ENCODE measurements at regions not wholly inside any gene's neighbourhood (a gene's known extent, or its start where the extent isn't known, plus 50 kb on each side); places are given as distances from the start of the nearest gene placed in this dataset.

DNA sequence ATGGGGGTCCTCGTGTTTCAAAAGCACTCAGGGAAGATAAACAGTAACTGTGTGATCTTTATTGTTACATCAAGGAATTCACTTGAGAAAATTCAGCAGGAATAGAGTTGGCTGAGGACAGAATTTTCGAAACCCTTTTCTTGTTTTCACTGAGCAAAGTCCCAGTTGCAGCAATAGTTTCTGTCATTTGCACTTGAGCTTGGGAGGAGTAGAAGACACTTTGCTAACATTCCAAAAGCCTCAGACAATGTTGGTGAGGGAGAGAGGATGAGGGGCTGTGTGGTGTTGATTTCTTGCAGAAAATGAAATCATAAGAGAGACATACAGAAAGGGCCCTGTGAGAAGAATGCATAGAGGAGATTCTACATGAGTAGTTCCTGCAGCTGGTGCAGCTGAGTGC, 151.9 kb upstream of the DIPK2B start:
- no peak for DNase-seq

DNA sequence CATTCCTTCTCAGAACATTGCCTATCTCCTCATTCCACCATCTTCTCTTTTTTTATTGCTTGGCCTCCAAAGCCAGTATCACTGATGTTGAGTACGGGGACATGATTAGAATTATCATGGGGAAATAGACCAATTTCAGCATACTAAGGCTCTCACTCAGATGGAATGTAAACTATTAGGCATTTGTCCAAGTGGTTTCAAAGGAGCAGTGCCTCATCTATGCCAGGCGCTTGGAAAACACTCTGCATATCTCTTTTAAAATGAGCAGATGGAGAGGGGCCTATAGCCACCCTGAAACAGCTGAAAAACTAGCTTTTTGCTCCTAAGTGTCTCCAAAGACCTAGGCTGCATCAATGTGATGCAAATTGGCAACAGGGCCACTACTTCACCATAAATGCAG, 150.8 kb upstream of the DIPK2B start:
- DNase-seq, result no peak

DNA sequence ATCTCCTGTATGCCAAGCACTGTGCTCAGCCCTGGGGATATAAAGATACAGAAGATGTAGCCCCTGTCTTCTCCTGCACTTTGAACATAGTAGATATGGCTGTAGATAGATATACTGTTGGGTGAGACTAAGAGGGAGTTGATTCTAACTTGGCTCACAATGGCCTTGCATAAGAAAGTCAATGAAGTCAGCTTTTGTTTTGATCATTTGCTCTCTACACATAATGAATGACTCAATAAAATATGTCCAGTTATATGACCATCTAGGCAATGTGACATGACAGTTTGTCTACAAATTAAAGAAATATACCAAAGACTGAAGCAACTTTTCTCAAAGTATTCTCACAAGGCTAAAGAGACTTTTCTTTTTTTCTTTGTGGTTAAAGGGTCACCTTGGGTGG, 147.6 kb upstream of the DIPK2B start:
- DNase-seq, result no peak

DNA sequence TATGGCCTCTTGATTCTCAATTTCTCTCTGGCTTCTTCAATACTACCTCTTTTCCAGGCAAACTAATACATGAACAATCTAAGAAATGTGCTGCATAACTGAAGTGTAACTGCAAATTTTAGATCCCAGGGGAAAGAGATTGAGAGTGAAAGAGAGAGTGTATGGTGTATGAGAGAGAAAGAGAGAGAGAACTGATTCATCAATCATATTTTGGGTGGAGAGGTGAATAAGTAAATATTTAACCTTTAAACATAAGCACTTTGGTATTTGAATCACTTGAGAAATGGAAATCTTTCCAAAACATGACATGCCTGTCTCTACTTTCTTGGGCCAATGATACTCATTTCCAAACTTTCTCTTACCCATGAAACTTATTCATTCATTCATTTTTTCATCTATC, 147.2 kb upstream of the DIPK2B start:
- no peak for DNase-seq

DNA sequence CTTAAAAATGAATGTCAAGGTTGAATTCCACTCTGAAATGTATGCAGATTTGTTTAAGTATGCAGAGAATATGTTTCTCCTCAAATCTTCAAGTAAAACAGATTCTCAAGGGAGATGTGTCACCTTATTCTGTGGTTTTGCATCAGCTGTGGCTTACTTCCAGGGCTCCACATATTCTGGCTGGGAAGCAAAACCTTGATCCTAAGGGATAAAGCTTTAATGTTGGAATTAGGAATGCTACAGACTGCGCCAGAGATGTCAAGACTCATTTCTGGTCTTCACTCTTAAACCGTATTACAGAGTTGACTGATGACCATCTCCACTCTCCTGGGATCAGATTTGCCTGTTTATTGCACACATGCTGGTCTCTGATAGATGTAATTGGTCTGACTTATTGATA, 143.9 kb upstream of the DIPK2B start:
- DNase-seq, result no peak

DNA sequence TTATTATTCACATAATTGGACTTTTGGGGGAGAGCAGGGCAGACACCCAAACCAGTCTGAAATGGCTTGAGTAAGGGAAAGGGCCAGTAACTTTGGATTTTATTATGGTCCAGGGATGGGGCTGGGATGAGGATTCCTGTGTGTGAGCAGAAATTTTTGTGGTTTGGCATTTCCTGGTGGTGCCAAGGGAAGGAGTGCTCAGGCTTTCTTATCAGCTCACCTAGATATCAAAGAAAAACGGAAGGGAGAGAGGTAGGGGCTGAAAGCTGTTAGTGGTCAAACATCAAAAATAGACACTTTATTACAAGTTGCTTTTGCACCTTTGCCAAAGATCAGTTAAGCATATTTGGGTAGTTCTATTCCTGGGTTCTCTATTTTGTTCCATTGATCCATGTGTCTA, 128.5 kb upstream of the DIPK2B start:
- no peak for DNase-seq

DNA sequence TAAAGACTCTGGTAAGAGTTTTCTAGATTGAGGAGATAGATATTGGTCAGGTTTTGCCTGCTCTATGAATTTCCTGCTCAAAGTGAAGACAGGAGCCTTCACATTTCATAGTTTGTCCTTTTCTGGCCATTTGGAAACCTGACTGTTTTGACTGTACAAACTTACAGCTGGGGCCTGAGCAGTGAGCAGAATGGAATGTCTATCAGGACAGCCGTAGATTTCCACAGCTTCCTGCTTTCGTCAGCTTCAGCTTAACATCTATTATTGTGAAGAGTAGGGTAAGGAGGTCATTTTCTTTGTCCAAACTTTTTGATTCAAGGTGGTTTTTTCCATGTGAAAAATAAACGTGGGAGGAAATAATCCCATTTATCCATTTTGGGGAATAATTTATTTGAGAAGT, 124.3 kb upstream of the DIPK2B start:
- DNase-seq, result no peak

DNA sequence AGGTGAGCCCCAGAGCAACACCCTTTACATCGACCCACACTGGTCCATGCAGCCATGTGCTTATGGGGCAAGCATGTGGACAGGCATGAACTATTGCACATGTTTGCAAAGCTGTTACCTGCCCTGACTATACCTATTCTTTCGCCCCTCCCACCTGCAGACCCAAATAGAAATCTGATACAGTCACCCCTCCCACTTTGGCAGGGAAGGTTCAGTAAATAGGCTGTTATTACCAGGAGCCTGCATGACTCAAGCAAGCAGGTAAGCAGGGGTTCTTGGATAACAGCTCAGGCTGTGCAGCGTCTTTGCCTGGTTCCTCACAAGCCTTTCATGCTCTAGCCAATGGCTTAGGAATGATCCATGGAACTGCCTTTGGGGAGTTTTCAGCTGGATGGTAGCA, 122.7 kb upstream of the DIPK2B start:
- no peak for DNase-seq

DNA sequence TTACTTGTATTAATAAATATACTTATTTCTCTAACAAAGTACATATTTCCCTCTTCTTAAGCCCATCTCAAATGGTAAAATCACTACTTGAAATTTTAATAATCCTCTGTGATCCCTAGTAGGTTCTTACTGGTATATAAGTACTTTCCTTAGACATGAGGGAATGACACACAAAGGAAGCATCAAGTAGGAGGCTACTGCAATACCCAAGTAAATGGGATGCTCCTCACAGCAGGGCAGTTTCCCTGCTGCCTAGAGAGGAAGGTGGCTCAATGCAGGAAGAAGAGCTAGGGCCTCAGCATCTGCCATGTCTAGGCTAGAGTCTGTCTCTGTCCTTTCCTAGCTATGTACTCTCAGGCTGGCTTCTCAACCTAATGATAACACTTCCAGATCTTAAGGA, 122.1 kb upstream of the DIPK2B start:
- no peak for DNase-seq

DNA sequence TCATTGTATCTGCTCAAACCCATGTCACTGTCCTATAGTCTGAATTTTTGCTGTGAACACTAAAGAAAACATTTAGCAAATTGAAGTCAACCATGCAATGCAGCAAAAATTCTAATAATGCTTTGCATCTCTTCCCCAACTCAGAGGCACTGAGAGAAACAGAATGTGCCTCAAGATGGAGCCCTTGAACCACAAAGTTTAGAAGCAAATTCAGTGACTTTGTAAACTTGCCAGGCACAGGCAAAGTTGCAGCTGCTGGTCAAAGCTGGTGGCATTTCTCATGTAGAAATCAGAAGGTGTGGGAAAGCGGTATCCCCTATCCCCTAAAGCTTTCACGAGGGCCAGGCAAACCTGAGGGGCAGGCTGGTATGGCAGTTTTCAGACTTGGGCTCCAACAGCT, 121.7 kb upstream of the DIPK2B start:
- DNase-seq, result no peak

DNA sequence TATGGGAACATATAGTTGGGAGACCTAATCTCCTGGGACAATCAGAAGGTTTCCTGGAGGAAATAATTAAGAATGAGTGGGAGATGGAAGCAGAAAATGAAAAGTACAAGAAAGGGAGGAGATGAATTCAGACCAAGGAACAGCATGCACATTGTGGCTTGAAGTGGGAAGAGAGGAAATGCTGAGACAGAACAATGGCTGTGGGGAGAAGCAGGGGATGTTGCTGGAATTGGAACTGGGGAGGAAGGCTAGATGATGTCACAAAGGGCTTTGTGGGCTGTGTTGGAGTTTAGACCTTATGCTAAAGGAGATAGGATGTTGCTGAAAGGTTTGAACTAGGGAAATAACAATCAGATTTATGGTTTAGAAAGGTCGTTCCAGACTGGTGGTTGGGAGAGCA, 119.5 kb upstream of the DIPK2B start:
- DNase-seq, result no peak

DNA sequence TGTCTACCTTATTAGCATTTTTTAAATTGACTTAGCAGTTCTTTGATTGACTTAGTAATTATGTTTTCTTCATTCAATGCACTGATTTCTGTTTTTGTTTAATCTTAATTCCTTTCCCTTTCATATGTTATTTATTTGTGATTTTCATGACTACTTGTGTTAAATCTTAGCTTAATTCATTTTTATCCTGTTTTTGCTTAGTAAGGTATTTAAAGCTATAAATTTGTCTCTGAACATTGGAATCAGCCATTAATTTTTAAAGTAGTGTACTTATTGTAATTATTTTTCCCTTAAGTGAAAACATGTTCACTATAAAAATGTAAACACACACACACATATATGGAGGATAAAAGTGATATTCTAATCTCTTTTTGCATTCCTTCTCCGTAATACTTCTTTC, 109.1 kb upstream of the DIPK2B start:
- DNase-seq, result no peak

DNA sequence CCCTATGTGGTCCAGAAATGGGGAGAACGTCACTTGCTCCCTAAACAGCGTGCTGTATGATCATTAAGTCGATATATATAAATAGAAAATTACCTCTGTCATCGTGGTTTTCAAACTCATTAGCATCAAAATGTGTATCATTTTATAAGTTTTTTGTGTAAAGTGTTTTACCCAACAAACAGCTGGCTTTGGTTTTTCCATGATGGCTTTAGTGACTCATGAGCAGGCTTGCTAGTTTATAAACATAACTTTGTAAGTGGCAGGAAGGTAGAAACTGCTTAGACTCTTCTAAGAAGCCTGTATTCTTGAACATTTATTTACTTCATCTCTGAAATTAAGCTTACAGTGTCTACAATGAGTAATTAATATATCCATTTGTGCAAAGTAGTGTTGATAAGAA, 108.4 kb upstream of the DIPK2B start:
- DNase-seq, result no peak

DNA sequence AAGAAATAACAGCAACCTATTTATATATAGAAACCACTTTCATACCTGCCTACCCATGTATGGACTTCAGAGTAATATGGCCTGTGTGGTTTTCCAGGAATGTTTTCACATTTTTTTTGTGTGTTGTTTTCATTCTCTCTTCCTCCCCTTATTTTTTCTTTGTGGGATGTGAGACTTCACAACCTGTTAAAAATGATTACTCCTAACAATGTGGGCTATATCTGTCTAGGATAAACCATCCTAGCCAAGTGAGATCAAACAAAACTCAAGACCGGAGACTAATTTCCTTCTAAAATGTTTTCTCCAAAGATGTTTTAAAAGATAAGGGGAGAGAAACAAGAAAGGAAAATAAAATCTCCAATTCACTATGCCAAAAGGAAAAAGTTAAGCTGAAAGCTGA, 106.1 kb upstream of the DIPK2B start:
- no peak for DNase-seq

DNA sequence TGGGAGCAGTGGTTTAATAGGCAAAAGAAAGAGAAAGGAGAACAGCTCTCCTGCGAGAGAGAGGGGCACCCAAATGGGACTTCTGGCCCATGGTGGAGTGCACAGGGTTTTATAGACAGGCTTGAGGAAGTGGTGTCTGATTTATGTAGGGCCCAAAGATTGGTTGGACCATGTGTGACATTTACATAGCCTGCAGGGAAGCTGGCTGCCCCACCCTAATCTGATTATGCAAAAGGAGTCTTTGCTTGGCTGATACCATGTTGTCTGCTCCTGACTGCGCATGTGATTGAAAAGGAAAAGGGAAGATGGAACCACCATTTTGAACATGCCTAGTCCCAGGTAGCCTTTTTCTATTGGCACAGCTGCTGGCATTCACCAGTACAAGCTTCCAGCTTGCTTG, 100.0 kb upstream of the DIPK2B start:
- DNase-seq, result no peak

DNA sequence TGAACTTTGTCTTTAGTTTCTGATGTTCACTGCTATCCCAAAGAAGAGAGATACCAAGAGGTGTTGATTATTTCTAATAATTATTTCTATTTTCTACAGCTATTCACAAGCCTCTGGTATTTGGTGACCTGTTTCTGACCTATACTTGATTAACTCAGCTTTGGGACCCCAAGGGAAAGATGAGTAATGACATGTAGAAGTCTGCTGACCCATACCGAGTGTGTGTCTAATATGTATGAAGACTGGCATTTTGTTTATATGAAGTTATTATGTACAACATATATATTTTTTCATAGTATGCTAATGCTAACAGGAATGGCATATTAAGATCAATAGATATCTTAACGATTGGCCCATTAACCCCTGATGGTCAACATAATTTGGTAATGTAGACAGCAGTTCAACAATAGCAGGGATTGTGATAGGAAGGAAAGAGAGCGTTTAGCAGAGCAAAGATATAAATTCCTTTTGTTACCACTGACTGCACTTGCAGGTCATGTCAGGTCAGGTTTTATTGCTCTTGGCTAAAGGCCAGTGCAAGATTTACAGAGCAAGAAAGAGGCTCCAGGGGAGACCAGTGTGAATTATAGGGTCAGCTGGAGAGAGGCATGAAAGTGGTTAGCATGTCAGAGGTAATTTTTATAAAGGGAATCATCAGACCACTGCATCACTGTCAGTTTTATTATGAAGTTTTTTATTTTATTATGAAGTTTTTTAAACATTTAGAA, 94.7 kb upstream of the DIPK2B start:
- DNase-seq, result peak; percentile 1

DNA sequence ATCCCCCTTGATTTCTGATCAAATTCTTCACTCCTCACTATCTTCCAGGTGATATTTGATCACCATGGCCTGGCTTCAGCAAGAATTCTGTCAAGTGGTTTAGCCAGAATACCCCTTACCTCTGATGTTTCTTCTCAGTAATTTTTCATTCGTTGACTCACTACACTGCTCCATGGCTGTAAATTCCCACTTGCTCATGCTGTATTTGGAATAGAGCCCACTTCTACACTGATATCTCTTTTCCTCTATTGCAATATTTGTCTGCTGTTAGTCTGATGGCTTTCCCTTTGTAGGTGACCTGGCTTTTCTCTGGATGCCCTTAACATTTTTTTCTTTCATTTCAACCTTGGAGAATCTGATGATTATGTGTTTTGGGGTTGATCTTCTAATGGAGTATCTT, 73.9 kb upstream of the DIPK2B start:
- DNase-seq, result no peak

DNA sequence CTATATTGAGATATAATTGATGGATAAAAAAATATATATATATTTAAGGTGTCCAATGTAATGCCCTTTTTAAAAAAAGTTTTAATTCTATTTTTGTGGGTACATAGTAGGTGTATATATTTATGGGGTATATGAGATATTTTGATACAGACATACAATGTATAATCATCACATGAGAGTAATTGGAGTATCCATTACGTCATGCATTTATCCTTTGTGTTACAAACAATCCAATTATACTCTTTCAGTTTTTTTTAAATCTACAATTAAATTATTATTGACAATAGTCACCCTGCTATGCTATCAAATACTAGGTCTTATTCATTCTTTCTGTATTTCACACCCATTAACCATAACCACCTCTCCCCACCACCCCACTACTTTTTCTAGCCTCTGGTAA, 66.3 kb upstream of the DIPK2B start:
- DNase-seq, result no peak

DNA sequence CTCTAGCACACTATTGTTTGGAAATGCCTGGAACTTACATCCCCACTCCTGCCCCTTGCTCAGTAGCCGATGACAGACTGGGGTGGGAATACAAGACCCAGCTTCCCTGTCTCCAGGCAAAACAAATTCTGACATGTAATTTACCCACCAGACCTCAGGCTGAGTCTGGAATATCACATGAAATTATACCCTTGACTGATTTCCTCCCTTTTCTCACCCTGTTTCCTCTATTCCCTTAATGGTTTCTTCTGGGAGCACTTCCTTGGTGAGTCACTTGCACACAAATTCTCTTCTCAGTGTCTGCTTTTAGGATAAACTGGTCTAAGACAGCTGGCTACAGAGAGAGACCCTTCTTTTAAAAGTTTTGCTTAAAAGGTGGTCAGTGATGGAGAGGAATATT, 65.8 kb upstream of the DIPK2B start:
- DNase-seq, result no peak

DNA sequence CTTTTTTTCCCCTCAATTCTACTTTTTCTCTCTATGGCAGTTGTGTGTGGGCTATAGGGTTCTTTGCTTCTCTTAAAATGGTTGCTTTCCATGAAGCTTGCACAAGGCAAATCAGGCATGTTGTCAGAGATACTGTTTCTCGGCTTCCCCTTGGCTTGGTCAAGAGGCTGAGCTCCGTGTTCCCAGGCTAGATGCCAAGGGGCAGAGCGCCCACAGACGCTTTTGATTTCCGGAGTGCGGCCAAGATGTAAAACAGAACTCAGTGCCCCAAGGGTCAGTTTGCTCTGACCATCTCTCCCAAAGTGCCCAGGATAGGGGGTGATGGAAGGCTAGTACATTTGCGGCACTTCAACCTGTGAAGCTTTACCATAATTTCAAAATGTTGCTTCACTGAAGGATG, 64.2 kb upstream of the DIPK2B start:
- no peak for DNase-seq

DNA sequence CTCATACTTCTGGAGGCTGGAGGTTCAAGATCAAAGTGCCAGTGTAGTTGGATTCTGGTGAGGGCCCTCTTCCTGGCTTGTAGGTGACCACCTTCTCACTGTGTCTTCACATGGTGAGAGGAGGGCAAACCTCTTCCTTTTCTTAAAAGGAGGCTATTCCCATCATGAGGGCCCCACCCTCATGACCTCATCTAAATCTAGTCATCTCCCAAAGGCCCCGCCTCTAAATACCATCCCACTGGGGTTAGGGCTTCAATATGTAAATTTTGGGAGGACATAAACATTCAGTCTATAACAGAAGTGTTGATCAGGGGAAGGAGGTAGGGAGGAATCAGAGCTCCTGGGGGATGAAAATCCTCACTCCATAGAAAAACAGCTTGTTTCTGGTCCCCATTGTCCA, 60.8 kb upstream of the DIPK2B start:
- no peak for DNase-seq

DNA sequence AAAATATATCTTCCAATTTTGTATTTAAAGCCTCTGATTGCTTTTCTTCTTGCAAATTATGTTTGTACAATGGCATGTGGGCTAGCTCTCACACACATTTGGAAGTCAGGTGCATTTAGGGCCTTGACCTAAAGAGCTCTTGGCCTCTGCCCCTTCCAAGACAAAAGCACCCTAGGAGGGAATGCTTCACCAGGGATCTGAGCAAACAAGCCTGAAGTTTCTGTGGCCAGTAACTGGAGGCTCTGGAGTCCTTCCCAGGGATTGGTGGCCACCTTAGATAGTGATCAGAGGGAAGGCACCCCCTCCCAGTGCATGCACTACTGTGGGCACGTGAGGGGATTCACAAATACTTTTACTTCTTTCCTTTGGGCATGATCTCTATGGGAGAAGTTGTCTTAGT, 60.3 kb upstream of the DIPK2B start:
- no peak for DNase-seq

DNA sequence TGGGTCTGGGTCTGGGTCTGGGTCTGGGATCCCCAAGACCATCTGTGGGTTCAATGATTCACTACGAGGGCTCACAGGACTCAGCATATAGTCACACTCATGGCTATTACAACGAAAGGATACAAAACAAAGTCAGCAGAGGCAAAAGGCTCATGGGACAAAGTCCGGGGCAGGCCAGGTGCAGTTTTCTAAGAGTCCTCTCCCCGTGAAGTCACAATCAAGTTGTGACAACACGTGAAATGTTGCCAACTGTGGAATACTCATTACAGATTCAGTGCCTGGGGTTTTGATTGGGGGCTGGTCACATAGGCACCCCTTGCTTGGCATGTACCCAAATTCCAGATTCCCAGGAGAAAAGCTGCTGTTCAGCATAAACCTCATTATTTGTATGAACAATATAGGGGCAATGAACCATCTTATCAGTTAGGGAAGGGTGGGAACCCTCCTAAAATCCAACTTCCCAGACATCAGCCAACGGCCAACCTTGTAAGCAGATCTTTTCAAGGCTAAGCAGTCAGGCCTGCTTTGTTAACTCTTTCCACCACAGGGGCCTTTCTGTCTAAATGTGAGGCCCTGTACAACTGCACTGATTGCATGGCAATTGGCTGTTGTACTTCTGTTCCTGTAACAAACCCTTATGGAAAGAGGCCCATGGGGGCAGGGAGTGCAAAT, 58.2 kb upstream of the DIPK2B start:
- no peak for DNase-seq

All from NCI-H2171 treated with DMSO at 0.1 percent for 48 hours (cell line).